ENCODE measurements at regions not wholly inside any gene's neighbourhood (a gene's known extent, or its start where the extent isn't known, plus 50 kb on each side); places are given as distances from the start of the nearest gene placed in this dataset.

GRCh38 chr9:107861075-107861474 is 371.5 kb upstream of the KLF4 start:
- H3K27me3 ChIP-seq: no peaks in the 10 kb centered on the region
- no peaks in the 10 kb centered on the region for H3K9me3 ChIP-seq
- no peak for DNase-seq
- no peak overlapping the region for H3K4me3 ChIP-seq
- no peak overlapping the region for H3K27ac ChIP-seq
- no peaks in the 10 kb centered on the region for H3K4me1 ChIP-seq
- TF ChIP-seq CTCF (IDR thresholded peaks at IDR 0.05): no peak
- TF ChIP-seq POLR2A (IDR thresholded peaks at IDR 0.05): no peak
- H3K36me3 ChIP-seq: no peaks in the 10 kb centered on the region

GRCh38 chr9:107858260-107858659 is 368.7 kb upstream of the KLF4 start:
- DNase-seq: no peak
- H3K9me3 ChIP-seq: peaks cover 0 to 4% (median 0%) of the 10 kb centered on the region in 4 donors
- TF ChIP-seq CTCF (IDR thresholded peaks at IDR 0.05): no peak
- TF ChIP-seq POLR2A (IDR thresholded peaks at IDR 0.05): no peak
- H3K4me1 ChIP-seq: no peaks in the 10 kb centered on the region
- no peak overlapping the region for H3K4me3 ChIP-seq
- no peaks in the 10 kb centered on the region for H3K36me3 ChIP-seq
- no peaks in the 10 kb centered on the region for H3K27me3 ChIP-seq
- H3K27ac ChIP-seq: no peak overlapping the region

- no peak for DNase-seq
- H3K4me1 ChIP-seq: no peaks in the 10 kb centered on the region
- H3K4me3 ChIP-seq: no peak overlapping the region
- H3K27ac ChIP-seq: no peak overlapping the region
- H3K9me3 ChIP-seq: peaks cover 0 to 4% (median 0%) of the 10 kb centered on the region in 4 donors
- no peaks in the 10 kb centered on the region for H3K36me3 ChIP-seq
- no peaks in the 10 kb centered on the region for H3K27me3 ChIP-seq
- no peak for TF ChIP-seq CTCF (IDR thresholded peaks at IDR 0.05)
- no peak for TF ChIP-seq POLR2A (IDR thresholded peaks at IDR 0.05)
Measured at GRCh38 chr9:107856633-107857032, 367.1 kb upstream of the KLF4 start.

- Histone ChIP-seq H3K4me1 (no peaks in the 10 kb centered on the region), H3K27me3 (no peaks in the 10 kb centered on the region), H3K4me3 (no peak overlapping the region), H3K9me3 (peaks cover 0 to 4% (median 0%) of the 10 kb centered on the region in 4 donors), H3K27ac (no peak overlapping the region), H3K36me3 (no peaks in the 10 kb centered on the region)
- no peak for TF ChIP-seq CTCF (IDR thresholded peaks at IDR 0.05)
- no peak for TF ChIP-seq POLR2A (IDR thresholded peaks at IDR 0.05)
- DNase-seq: no peak
Measured at GRCh38 chr9:107855164-107855563, 365.6 kb upstream of the KLF4 start.

- no peak overlapping the region for H3K27ac ChIP-seq
- TF ChIP-seq POLR2A (IDR thresholded peaks at IDR 0.05) (no peak), CTCF (IDR thresholded peaks at IDR 0.05) (no peak)
- DNase-seq: no peak
- H3K36me3 ChIP-seq: no peaks in the 10 kb centered on the region
- H3K27me3 ChIP-seq: no peaks in the 10 kb centered on the region
- H3K9me3 ChIP-seq: peaks cover 0 to 4% (median 0%) of the 10 kb centered on the region in 4 donors
- no peaks in the 10 kb centered on the region for H3K4me1 ChIP-seq
- no peak overlapping the region for H3K4me3 ChIP-seq
Measured at GRCh38 chr9:107853461-107853860, 363.9 kb upstream of the KLF4 start.

GRCh38 chr9:107852891-107853290 is 363.3 kb upstream of the KLF4 start:
- H3K4me3 ChIP-seq: no peak overlapping the region
- TF ChIP-seq CTCF (IDR thresholded peaks at IDR 0.05) (no peak), POLR2A (IDR thresholded peaks at IDR 0.05) (no peak)
- H3K27ac ChIP-seq: no peak overlapping the region
- no peak for DNase-seq
- no peaks in the 10 kb centered on the region for H3K27me3 ChIP-seq
- H3K36me3 ChIP-seq: no peaks in the 10 kb centered on the region
- H3K9me3 ChIP-seq: peaks cover 0 to 4% (median 0%) of the 10 kb centered on the region in 4 donors
- H3K4me1 ChIP-seq: no peaks in the 10 kb centered on the region
